ENCODE measurements at regions not wholly inside any gene's neighbourhood (a gene's known extent, or its start where the extent isn't known, plus 50 kb on each side); places are given as distances from the start of the nearest gene placed in this dataset.

GRCh38 chr2:239612133-239612532 lies 211.3 kb upstream of the HDAC4 start:
- no peak for DNase-seq (ENCODE audit: low read depth in 6 of 9, low spot score in 9 of 9)
- Histone ChIP-seq H3K9me3 (ENCODE audit: control insufficient read depth in 2 of 2, insufficient read depth in 1 of 2, low read length in 1 of 2) (peaks cover 1 to 11% of the 10 kb centered on the region in 2 donors), H3K27ac (ENCODE audit: low read depth in 1 of 2, low read length in 1 of 2) (no peak overlapping the region), H3K36me3 (ENCODE audit: control insufficient read depth in 2 of 2, insufficient read depth in 2 of 2, low read length in 1 of 2) (no peaks in the 10 kb centered on the region), H3K4me3 (ENCODE audit: low read length in 2 of 2) (no peak overlapping the region), H3K4me1 (ENCODE audit: control insufficient read depth in 2 of 2, insufficient read depth in 2 of 2, low read length in 2 of 2) (peaks cover 0 to 13% of the 10 kb centered on the region in 2 donors), H3K27me3 (ENCODE audit: control insufficient read depth in 2 of 2, insufficient read depth in 1 of 2, low read length in 1 of 2) (no peaks in the 10 kb centered on the region)
- WGBS = 86% methylated on average over 11 of the region's 11 CpGs

GRCh38 chr2:239611222-239611795 lies 210.5 kb upstream of the HDAC4 start:
- WGBS = 95% methylated on average over 10 of the region's 10 CpGs

GRCh38 chr2:239610457-239611221 lies 209.8 kb upstream of the HDAC4 start:
- Histone ChIP-seq H3K4me1 (ENCODE audit: control insufficient read depth in 2 of 2, insufficient read depth in 2 of 2, low read length in 2 of 2) (peaks cover 0 to 13% of the 10 kb centered on the region in 2 donors), H3K9me3 (ENCODE audit: control insufficient read depth in 2 of 2, insufficient read depth in 1 of 2, low read length in 1 of 2) (peaks cover 0 to 6% of the 10 kb centered on the region in 2 donors), H3K27ac (ENCODE audit: low read depth in 1 of 2, low read length in 1 of 2) (no peak overlapping the region), H3K4me3 (ENCODE audit: low read length in 2 of 2) (no peak overlapping the region), H3K27me3 (ENCODE audit: control insufficient read depth in 2 of 2, insufficient read depth in 1 of 2, low read length in 1 of 2) (no peaks in the 10 kb centered on the region), H3K36me3 (ENCODE audit: control insufficient read depth in 2 of 2, insufficient read depth in 2 of 2, low read length in 1 of 2) (no peaks in the 10 kb centered on the region)
- DNase-seq (ENCODE audit: low read depth in 6 of 9, low spot score in 9 of 9) = no peak
- 94% methylated on average over 9 of the region's 9 CpGs for WGBS

More at GRCh38 chr2:239611222-239611795, 210.5 kb upstream of the HDAC4 start:
- H3K4me3 ChIP-seq (ENCODE audit: low read length in 2 of 2) = no peak overlapping the region
- H3K36me3 ChIP-seq (ENCODE audit: control insufficient read depth in 2 of 2, insufficient read depth in 2 of 2, low read length in 1 of 2) = no peaks in the 10 kb centered on the region
- H3K27ac ChIP-seq (ENCODE audit: low read depth in 1 of 2, low read length in 1 of 2) = no peak overlapping the region
- H3K27me3 ChIP-seq (ENCODE audit: control insufficient read depth in 2 of 2, insufficient read depth in 1 of 2, low read length in 1 of 2) = no peaks in the 10 kb centered on the region
- DNase-seq (ENCODE audit: low read depth in 6 of 9, low spot score in 9 of 9) = no peak
- peaks cover 1 to 9% of the 10 kb centered on the region in 2 donors for H3K9me3 ChIP-seq (ENCODE audit: control insufficient read depth in 2 of 2, insufficient read depth in 1 of 2, low read length in 1 of 2)
- H3K4me1 ChIP-seq (ENCODE audit: control insufficient read depth in 2 of 2, insufficient read depth in 2 of 2, low read length in 2 of 2) = peaks cover 0 to 13% of the 10 kb centered on the region in 2 donors

GRCh38 chr2:239609607-239610310 lies 208.9 kb upstream of the HDAC4 start:
- Histone ChIP-seq H3K9me3 (ENCODE audit: control insufficient read depth in 2 of 2, insufficient read depth in 1 of 2, low read length in 1 of 2) (peaks cover 0 to 6% of the 10 kb centered on the region in 2 donors), H3K36me3 (ENCODE audit: control insufficient read depth in 2 of 2, insufficient read depth in 2 of 2, low read length in 1 of 2) (no peaks in the 10 kb centered on the region), H3K27me3 (ENCODE audit: control insufficient read depth in 2 of 2, insufficient read depth in 1 of 2, low read length in 1 of 2) (no peaks in the 10 kb centered on the region), H3K4me1 (ENCODE audit: control insufficient read depth in 2 of 2, insufficient read depth in 2 of 2, low read length in 2 of 2) (peaks cover 0 to 13% of the 10 kb centered on the region in 2 donors), H3K27ac (ENCODE audit: low read depth in 1 of 2, low read length in 1 of 2) (no peak overlapping the region), H3K4me3 (ENCODE audit: low read length in 2 of 2) (no peak overlapping the region)
- DNase-seq (ENCODE audit: low read depth in 6 of 9, low spot score in 9 of 9) = no peak
- WGBS = 97% methylated on average over 26 of the region's 26 CpGs

- Histone ChIP-seq H3K27me3 (ENCODE audit: control insufficient read depth in 2 of 2, insufficient read depth in 1 of 2, low read length in 1 of 2) (no peaks in the 10 kb centered on the region), H3K27ac (ENCODE audit: low read depth in 1 of 2, low read length in 1 of 2) (no peak overlapping the region), H3K4me3 (ENCODE audit: low read length in 2 of 2) (no peak overlapping the region), H3K36me3 (ENCODE audit: control insufficient read depth in 2 of 2, insufficient read depth in 2 of 2, low read length in 1 of 2) (no peaks in the 10 kb centered on the region), H3K4me1 (ENCODE audit: control insufficient read depth in 2 of 2, insufficient read depth in 2 of 2, low read length in 2 of 2) (peaks cover 0 to 13% of the 10 kb centered on the region in 2 donors), H3K9me3 (ENCODE audit: control insufficient read depth in 2 of 2, insufficient read depth in 1 of 2, low read length in 1 of 2) (peaks cover 0 to 6% of the 10 kb centered on the region in 2 donors)
- WGBS = 98% methylated on average over 11 of the region's 11 CpGs
- DNase-seq (ENCODE audit: low read depth in 6 of 9, low spot score in 9 of 9) = no peak
Observed at GRCh38 chr2:239609162-239609561, 208.3 kb upstream of the HDAC4 start.

GRCh38 chr2:239608723-239609122 lies 207.9 kb upstream of the HDAC4 start:
- H3K9me3 ChIP-seq (ENCODE audit: control insufficient read depth in 2 of 2, insufficient read depth in 1 of 2, low read length in 1 of 2) = peaks cover 0 to 11% of the 10 kb centered on the region in 2 donors
- DNase-seq (ENCODE audit: low read depth in 6 of 9, low spot score in 9 of 9) = no peak
- no peak overlapping the region for H3K4me3 ChIP-seq (ENCODE audit: low read length in 2 of 2)
- no peak overlapping the region for H3K27ac ChIP-seq (ENCODE audit: low read depth in 1 of 2, low read length in 1 of 2)
- 95% methylated on average over 16 of the region's 16 CpGs for whole genome bisulfite sequencing
- peaks cover 0 to 16% of the 10 kb centered on the region in 2 donors for H3K4me1 ChIP-seq (ENCODE audit: control insufficient read depth in 2 of 2, insufficient read depth in 2 of 2, low read length in 2 of 2)
- H3K36me3 ChIP-seq (ENCODE audit: control insufficient read depth in 2 of 2, insufficient read depth in 2 of 2, low read length in 1 of 2) = no peaks in the 10 kb centered on the region
- H3K27me3 ChIP-seq (ENCODE audit: control insufficient read depth in 2 of 2, insufficient read depth in 1 of 2, low read length in 1 of 2) = no peaks in the 10 kb centered on the region

- 63% methylated on average over 6 of the region's 6 CpGs for WGBS
- Histone ChIP-seq H3K36me3 (ENCODE audit: control insufficient read depth in 2 of 2, insufficient read depth in 2 of 2, low read length in 1 of 2) (no peaks in the 10 kb centered on the region), H3K4me1 (ENCODE audit: control insufficient read depth in 2 of 2, insufficient read depth in 2 of 2, low read length in 2 of 2) (peaks cover 0 to 20% of the 10 kb centered on the region in 2 donors), H3K27ac (ENCODE audit: low read depth in 1 of 2, low read length in 1 of 2) (no peak overlapping the region), H3K4me3 (ENCODE audit: low read length in 2 of 2) (no peak overlapping the region), H3K9me3 (ENCODE audit: control insufficient read depth in 2 of 2, insufficient read depth in 1 of 2, low read length in 1 of 2) (peaks cover 0 to 12% of the 10 kb centered on the region in 2 donors), H3K27me3 (ENCODE audit: control insufficient read depth in 2 of 2, insufficient read depth in 1 of 2, low read length in 1 of 2) (no peaks in the 10 kb centered on the region)
- no peak for DNase-seq (ENCODE audit: low read depth in 6 of 9, low spot score in 9 of 9)
Observed at GRCh38 chr2:239608260-239608659, 207.4 kb upstream of the HDAC4 start.

- H3K27me3 ChIP-seq (ENCODE audit: control insufficient read depth in 2 of 2, insufficient read depth in 1 of 2, low read length in 1 of 2) = no peaks in the 10 kb centered on the region
- 94% methylated on average over 24 of the region's 24 CpGs for WGBS
- no peak for DNase-seq (ENCODE audit: low read depth in 6 of 9, low spot score in 9 of 9)
- H3K4me1 ChIP-seq (ENCODE audit: control insufficient read depth in 2 of 2, insufficient read depth in 2 of 2, low read length in 2 of 2) = peaks cover 0 to 26% of the 10 kb centered on the region in 2 donors
- H3K27ac ChIP-seq (ENCODE audit: low read depth in 1 of 2, low read length in 1 of 2) = no peak overlapping the region
- no peaks in the 10 kb centered on the region for H3K36me3 ChIP-seq (ENCODE audit: control insufficient read depth in 2 of 2, insufficient read depth in 2 of 2, low read length in 1 of 2)
- no peak overlapping the region for H3K4me3 ChIP-seq (ENCODE audit: low read length in 2 of 2)
- peaks cover 0 to 12% of the 10 kb centered on the region in 2 donors for H3K9me3 ChIP-seq (ENCODE audit: control insufficient read depth in 2 of 2, insufficient read depth in 1 of 2, low read length in 1 of 2)
Observed at GRCh38 chr2:239607517-239608191, 206.8 kb upstream of the HDAC4 start.
